Liver (tissue), 7 donors: ENCODE measurements at regions not wholly inside any gene's neighbourhood (a gene's known extent, or its start where the extent isn't known, plus 50 kb on each side); places are given as distances from the start of the nearest gene placed in this dataset.
A peak's percentile ranks its signal among the peaks of the same experiment; 100 is the strongest.

Source experiments
- DNase-seq: peaks from one replicate; pipeline ENCODE4 v3.0.0-alpha.2; 2017; ENCODE audit warnings: low spot score
- H3K27ac ChIP-seq, 2 donors: one replicate each; pipeline ENCODE4 v1.7.0; 2013; ENCODE audit warnings: inconsistent platforms in 2 of 2, low read length in 2 of 2, control low read depth in 1 of 2, low read depth in 1 of 2, mild to moderate bottlenecking in 1 of 2
- H3K27me3 ChIP-seq, 4 donors: one replicate each; pipeline versions ENCODE4 v1.6.1 to v1.7.0; 2013; ENCODE audit warnings: low read length in 3 of 4, inconsistent platforms in 1 of 4, mild to moderate bottlenecking in 1 of 4, moderate library complexity in 1 of 4; ENCODE audit not compliant: control insufficient read depth in 4 of 4, insufficient read depth in 4 of 4
- H3K36me3 ChIP-seq, 4 donors: one replicate each; pipeline versions ENCODE4 v1.6.1 to v1.7.0; 2013; ENCODE audit warnings: low read length in 3 of 4, mild to moderate bottlenecking in 3 of 4, low read depth in 1 of 4, moderate library complexity in 1 of 4; ENCODE audit not compliant: control insufficient read depth in 4 of 4, insufficient read depth in 3 of 4
- H3K4me1 ChIP-seq, 4 donors: one replicate each; pipeline versions ENCODE4 v1.6.1 to v1.7.0; 2013; ENCODE audit warnings: low read length in 3 of 4, mild to moderate bottlenecking in 3 of 4, moderate library complexity in 1 of 4; ENCODE audit not compliant: control insufficient read depth in 4 of 4, insufficient read depth in 4 of 4
- H3K4me3 ChIP-seq, 3 donors: one replicate each; pipeline versions ENCODE4 v1.6.1 to v1.7.0; 2013; ENCODE audit warnings: low read length in 3 of 3, control low read depth in 1 of 3, low read depth in 1 of 3, mild to moderate bottlenecking in 1 of 3
- H3K9ac ChIP-seq, 2 donors: one replicate each; pipeline ENCODE4 v1.7.0; 2013; ENCODE audit warnings: low read length in 2 of 2, mild to moderate bottlenecking in 2 of 2, moderate library complexity in 2 of 2, control low read depth in 1 of 2, low read depth in 1 of 2
- H3K9me3 ChIP-seq, 4 donors: one replicate each; pipeline versions ENCODE4 v1.6.1 to v1.7.0; 2013; ENCODE audit warnings: low read length in 3 of 4; ENCODE audit not compliant: control insufficient read depth in 4 of 4
- EGR1 ChIP-seq, 2 donors: IDR thresholded peaks; 2 replicates each; pipeline ENCODE4 v1.6.1; 2016 to 2018; ENCODE audit warnings: antibody characterized with exemption in 2 of 2, low read depth in 2 of 2
- FOXA1 ChIP-seq: IDR thresholded peaks from 2 replicates; pipeline ENCODE4 v1.6.1; 2016; ENCODE audit warnings: antibody characterized with exemption
- GABPA ChIP-seq, 2 donors: IDR thresholded peaks in 1 of 2; conservative IDR thresholded peaks in 1 of 2; 2 replicates each; pipeline ENCODE4 v1.6.1; 2016; ENCODE audit warnings: antibody characterized with exemption in 2 of 2, mild to moderate bottlenecking in 1 of 2, moderate library complexity in 1 of 2
- HNF4G ChIP-seq: IDR thresholded peaks from 2 replicates; pipeline ENCODE4 v1.6.1; 2016; ENCODE audit warnings: antibody characterized with exemption
- NR2F2 ChIP-seq: IDR thresholded peaks from 2 replicates; pipeline ENCODE4 v1.6.1; 2016; ENCODE audit warnings: antibody characterized with exemption
- SP1 ChIP-seq: IDR thresholded peaks from 2 replicates; pipeline ENCODE4 v1.6.1; 2018; ENCODE audit warnings: antibody characterized with exemption, mild to moderate bottlenecking
- YY1 ChIP-seq: IDR thresholded peaks from 2 replicates; pipeline ENCODE4 v1.6.1; 2016; ENCODE audit warnings: antibody characterized with exemption, mild to moderate bottlenecking
- TF ChIP-seq, protein P1 (sequence below): IDR thresholded peaks from 2 replicates; pipeline ENCODE4 v1.6.1; 2016; ENCODE audit warnings: antibody characterized with exemption, mild to moderate bottlenecking
- TF ChIP-seq, protein P2 (sequence below): fragments of 150-350 bp; IDR thresholded peaks from 2 replicates; pipeline ENCODE4 v1.5.1; 2017; ENCODE audit warnings: improper control_type of control experiment, low read depth, low read length; ENCODE audit not compliant: missing input control
- TF ChIP-seq, protein P3 (sequence below): IDR thresholded peaks from 2 replicates; pipeline ENCODE4 v1.6.1; 2016; ENCODE audit warnings: antibody characterized with exemption
- donor health status: healthy.
- donor health status: healthy.
- donor health status: healthy.
- donor health status: healthy.

DNA sequence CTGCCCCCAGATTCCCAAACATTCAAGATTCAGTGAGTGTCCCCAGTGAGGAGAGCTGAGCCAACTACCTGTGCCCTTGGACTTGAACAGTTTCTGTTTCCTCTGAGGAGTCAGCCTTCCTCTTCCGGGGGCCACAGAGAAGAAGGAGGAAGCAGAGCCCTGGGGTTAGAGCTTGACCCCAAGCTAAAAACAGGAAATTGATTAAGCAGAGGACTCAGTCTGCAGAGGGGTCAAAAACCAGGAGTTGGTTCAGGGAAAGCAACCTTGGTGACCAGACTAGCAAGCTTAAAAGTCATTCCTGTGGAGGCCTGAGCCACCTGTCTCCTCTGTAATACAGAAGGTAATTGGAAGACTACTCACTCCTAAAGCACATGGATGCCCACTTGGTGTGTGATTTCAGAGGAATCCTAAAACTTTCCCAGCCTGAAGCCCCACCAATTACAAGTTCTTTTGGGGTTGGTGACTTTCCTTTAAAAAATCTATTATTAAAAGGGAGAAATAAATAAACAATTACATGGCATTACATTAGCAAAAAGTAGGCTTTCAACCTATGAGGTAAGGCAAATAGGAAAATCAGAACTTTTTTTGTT is 64.2 kb upstream of the SELENOP start (continued):
- TF ChIP-seq, protein P1, sequence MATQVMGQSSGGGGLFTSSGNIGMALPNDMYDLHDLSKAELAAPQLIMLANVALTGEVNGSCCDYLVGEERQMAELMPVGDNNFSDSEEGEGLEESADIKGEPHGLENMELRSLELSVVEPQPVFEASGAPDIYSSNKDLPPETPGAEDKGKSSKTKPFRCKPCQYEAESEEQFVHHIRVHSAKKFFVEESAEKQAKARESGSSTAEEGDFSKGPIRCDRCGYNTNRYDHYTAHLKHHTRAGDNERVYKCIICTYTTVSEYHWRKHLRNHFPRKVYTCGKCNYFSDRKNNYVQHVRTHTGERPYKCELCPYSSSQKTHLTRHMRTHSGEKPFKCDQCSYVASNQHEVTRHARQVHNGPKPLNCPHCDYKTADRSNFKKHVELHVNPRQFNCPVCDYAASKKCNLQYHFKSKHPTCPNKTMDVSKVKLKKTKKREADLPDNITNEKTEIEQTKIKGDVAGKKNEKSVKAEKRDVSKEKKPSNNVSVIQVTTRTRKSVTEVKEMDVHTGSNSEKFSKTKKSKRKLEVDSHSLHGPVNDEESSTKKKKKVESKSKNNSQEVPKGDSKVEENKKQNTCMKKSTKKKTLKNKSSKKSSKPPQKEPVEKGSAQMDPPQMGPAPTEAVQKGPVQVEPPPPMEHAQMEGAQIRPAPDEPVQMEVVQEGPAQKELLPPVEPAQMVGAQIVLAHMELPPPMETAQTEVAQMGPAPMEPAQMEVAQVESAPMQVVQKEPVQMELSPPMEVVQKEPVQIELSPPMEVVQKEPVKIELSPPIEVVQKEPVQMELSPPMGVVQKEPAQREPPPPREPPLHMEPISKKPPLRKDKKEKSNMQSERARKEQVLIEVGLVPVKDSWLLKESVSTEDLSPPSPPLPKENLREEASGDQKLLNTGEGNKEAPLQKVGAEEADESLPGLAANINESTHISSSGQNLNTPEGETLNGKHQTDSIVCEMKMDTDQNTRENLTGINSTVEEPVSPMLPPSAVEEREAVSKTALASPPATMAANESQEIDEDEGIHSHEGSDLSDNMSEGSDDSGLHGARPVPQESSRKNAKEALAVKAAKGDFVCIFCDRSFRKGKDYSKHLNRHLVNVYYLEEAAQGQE, result no peak

DNA sequence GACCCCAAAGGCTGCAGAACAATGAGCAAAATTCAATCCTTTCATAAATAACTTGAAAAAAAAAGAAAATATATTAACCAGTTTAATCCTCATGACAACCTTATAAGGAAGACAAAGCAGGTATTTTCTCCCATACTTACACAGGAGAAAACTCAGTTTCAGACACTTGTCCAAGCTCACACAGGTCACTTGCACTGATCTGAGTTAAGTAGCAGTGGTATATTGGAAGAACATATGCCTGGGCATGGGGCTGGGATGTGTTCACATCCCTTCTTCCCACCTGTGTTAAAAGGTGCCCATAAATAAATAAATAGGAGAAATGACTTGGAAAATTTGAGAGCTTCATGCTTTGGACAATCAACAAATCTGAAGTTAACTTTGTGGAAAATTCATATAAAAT is 63.5 kb upstream of the SELENOP start:
- TF ChIP-seq EGR1 (IDR thresholded peaks at IDR 0.05; ENCODE audit: low read depth in 2 of 2) (no peak), YY1 (no peak), GABPA (IDR thresholded peaks at IDR 0.05 in 1 of 2, conservative IDR thresholded peaks at IDR 0.05 in 1 of 2) (no peak), FOXA1 (no peak), SP1 (no peak), HNF4G (no peak), NR2F2 (no peak)
- TF ChIP-seq, protein P1, result no peak
- TF ChIP-seq, protein P2, sequence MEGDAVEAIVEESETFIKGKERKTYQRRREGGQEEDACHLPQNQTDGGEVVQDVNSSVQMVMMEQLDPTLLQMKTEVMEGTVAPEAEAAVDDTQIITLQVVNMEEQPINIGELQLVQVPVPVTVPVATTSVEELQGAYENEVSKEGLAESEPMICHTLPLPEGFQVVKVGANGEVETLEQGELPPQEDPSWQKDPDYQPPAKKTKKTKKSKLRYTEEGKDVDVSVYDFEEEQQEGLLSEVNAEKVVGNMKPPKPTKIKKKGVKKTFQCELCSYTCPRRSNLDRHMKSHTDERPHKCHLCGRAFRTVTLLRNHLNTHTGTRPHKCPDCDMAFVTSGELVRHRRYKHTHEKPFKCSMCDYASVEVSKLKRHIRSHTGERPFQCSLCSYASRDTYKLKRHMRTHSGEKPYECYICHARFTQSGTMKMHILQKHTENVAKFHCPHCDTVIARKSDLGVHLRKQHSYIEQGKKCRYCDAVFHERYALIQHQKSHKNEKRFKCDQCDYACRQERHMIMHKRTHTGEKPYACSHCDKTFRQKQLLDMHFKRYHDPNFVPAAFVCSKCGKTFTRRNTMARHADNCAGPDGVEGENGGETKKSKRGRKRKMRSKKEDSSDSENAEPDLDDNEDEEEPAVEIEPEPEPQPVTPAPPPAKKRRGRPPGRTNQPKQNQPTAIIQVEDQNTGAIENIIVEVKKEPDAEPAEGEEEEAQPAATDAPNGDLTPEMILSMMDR, result no peak
- TF ChIP-seq, protein P3, sequence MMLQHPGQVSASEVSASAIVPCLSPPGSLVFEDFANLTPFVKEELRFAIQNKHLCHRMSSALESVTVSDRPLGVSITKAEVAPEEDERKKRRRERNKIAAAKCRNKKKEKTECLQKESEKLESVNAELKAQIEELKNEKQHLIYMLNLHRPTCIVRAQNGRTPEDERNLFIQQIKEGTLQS, result no peak
- Histone ChIP-seq H3K9ac (peak overlapping the region in 1 of 2 donors; percentile 49), H3K36me3 (no peaks in the 10 kb centered on the region), H3K27me3 (no peaks in the 10 kb centered on the region), H3K9me3 (no peaks in the 10 kb centered on the region), H3K4me3 (no peak overlapping the region), H3K27ac (peak overlapping the region; percentile 85 to 87), H3K4me1 (peaks cover 13 to 70% (median 53%) of the 10 kb centered on the region in 4 donors)
- no peak for DNase-seq
